Calu3 (cell line): ENCODE measurements at regions not wholly inside any gene's neighbourhood (a gene's known extent, or its start where the extent isn't known, plus 50 kb on each side); places are given as distances from the start of the nearest gene placed in this dataset.

Experiments used
- BruUV-seq: library from RNA; stranded (reverse); fragments of 400-500 nt; replicated peaks from 2 replicates; lab custom pipeline; 2021; lab: Mats Ljungman, UMichigan
- CTCF ChIA-PET: fragments of 300-600 bp; sonication (Branson Sonifier 250); formaldehyde crosslinking; loops from one replicate; lab custom pipeline; 2022; ENCODE audit warnings: antibody characterized with exemption; lab: Charles Lee
- DNase-seq: peaks from one replicate; pipeline ENCODE4 v3.0.0; 2022
- H3K27ac Mint-ChIP-seq: one replicate; pipeline ENCODE4 v1.8.0; 2022; ENCODE audit warnings: mixed read lengths; ENCODE audit not compliant: unreplicated experiment
- H3K27me3 Mint-ChIP-seq: one replicate; pipeline ENCODE4 v1.8.0; 2022; ENCODE audit warnings: mixed read lengths; ENCODE audit not compliant: unreplicated experiment
- H3K36me3 Mint-ChIP-seq: one replicate; pipeline ENCODE4 v1.8.0; 2022; ENCODE audit warnings: mild to moderate bottlenecking, moderate library complexity, mixed read lengths; ENCODE audit not compliant: insufficient read depth, unreplicated experiment
- H3K4me1 Mint-ChIP-seq: one replicate; pipeline ENCODE4 v1.8.0; 2022; ENCODE audit warnings: mild to moderate bottlenecking, low read depth, mixed read lengths; ENCODE audit not compliant: unreplicated experiment
- H3K4me3 Mint-ChIP-seq: one replicate; pipeline ENCODE4 v1.8.0; 2022; ENCODE audit warnings: mild to moderate bottlenecking, low read depth, moderate library complexity, mixed read lengths; ENCODE audit not compliant: unreplicated experiment
- H3K9me3 Mint-ChIP-seq: one replicate; pipeline ENCODE4 v1.8.0; 2022; ENCODE audit warnings: low read depth, mixed read lengths; ENCODE audit not compliant: unreplicated experiment
- intact Hi-C: fragments of 100-400 bp; cut with micrococcal nuclease; formaldehyde crosslinking; loops from one replicate; pipeline ENCODE4 v1.10.0; 2022; ENCODE audit not compliant: unreplicated experiment
- TF ChIP-seq, protein P1 (sequence below): fragments of 200-600 bp; IDR thresholded peaks from one replicate; pipeline ENCODE4 v1.8.0; 2022; ENCODE audit warnings: antibody characterized with exemption; ENCODE audit not compliant: unreplicated experiment

DNA sequence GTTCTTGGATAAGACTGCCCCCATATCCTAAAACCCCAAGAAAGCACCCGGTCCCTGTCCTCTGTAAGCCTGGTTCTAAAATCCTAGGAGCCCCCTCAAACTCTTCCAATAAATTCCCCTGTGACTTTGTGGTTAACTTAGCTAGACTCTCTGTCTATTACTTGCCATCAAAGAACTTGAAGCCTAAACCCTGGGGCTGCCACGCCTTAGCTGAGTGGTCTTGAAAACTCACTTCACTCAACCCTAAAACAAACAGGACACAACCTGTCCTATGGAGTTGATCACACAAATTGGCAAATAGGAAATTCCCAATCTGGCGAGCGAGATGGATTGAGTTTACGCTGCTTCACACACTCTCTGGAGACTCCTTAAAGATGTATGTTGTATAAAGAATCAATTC lies 191.4 kb upstream of the SVIL start:
- TF ChIP-seq, protein P1, sequence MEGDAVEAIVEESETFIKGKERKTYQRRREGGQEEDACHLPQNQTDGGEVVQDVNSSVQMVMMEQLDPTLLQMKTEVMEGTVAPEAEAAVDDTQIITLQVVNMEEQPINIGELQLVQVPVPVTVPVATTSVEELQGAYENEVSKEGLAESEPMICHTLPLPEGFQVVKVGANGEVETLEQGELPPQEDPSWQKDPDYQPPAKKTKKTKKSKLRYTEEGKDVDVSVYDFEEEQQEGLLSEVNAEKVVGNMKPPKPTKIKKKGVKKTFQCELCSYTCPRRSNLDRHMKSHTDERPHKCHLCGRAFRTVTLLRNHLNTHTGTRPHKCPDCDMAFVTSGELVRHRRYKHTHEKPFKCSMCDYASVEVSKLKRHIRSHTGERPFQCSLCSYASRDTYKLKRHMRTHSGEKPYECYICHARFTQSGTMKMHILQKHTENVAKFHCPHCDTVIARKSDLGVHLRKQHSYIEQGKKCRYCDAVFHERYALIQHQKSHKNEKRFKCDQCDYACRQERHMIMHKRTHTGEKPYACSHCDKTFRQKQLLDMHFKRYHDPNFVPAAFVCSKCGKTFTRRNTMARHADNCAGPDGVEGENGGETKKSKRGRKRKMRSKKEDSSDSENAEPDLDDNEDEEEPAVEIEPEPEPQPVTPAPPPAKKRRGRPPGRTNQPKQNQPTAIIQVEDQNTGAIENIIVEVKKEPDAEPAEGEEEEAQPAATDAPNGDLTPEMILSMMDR: no peak
- CTCF ChIA-PET: interaction anchor here (0.7 to 1.7 kb wide), 2 partner anchors 10 to 1016 kb away, joined by 4 read pairs; no protein-coding TSS in a partner anchor
- no peaks in the 10 kb centered on the region for H3K9me3 Mint-ChIP-seq
- BruUV-seq: no TSS peak
- H3K4me1 Mint-ChIP-seq: peaks cover 18% of the 10 kb centered on the region
- no peak overlapping the region for H3K4me3 Mint-ChIP-seq
- H3K27me3 Mint-ChIP-seq: no peaks in the 10 kb centered on the region
- intact Hi-C loops: no loop called here
- H3K27ac Mint-ChIP-seq: no peak overlapping the region
- no peaks in the 10 kb centered on the region for H3K36me3 Mint-ChIP-seq
- DNase-seq: no peak

DNA sequence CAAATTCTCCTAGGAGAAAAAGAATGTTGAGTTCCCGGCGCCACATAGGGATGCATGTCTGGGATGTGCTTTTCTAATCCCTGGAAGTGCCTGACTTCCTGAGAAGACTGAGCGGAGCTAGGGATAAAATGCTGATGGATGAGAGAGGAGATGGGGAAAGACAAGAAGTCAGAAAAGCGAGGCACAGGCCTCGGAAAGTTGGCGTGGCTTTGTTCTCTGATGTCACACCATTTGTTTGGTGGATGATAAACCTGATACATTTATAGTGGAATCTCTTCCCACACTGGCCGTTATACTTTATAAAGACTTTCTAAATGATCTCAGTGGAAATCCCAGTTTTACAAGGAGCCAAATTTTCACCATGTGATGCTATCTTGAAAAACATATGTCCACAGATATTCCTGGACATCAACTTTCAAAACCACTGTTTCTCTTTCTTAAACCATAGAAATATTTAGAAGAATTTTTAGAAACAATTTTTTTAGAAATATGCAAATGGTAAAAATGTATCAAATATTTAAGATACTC lies 188.8 kb upstream of the SVIL start:
- no peak overlapping the region for H3K27ac Mint-ChIP-seq
- no TSS peak for BruUV-seq
- CTCF ChIA-PET: interaction anchor here (0.7 kb wide), 1 partner anchor 33 kb away, joined by 7 read pairs; no protein-coding TSS in a partner anchor
- H3K4me1 Mint-ChIP-seq: peaks cover 18% of the 10 kb centered on the region
- H3K4me3 Mint-ChIP-seq: no peak overlapping the region
- intact Hi-C loops: no loop called here
- no peaks in the 10 kb centered on the region for H3K36me3 Mint-ChIP-seq
- DNase-seq: no peak
- TF ChIP-seq, protein P1: no peak
- H3K27me3 Mint-ChIP-seq: no peaks in the 10 kb centered on the region
- H3K9me3 Mint-ChIP-seq: no peaks in the 10 kb centered on the region

DNA sequence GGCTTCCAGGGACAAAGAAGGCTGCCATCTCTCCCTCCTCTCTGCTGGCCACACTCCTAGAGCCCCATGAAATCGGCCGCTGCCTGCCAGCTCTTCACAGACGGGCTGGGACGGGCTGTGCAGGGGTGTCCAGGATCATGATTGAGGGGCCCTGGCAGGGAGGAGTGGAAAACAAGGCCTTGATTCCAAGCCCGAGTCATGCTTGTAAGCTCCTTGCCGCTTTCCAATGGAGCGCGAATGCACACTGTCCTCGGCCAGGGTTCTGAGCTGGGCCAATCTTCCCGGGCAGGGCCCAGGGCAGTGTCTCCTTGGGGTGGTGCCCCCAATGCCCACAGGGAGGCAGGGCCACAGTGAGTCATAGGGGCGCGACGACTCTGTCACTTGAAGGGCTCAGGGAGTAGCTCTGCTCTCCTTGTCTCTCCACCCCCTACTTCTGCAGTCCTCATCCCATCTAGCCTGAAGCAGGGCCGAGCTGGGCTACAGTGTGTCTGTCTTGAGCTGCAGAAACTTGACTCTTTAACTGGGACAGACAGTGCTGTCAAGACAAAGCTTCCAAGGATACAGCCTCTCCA lies 186.2 kb upstream of the SVIL start:
- no peak overlapping the region for H3K4me3 Mint-ChIP-seq
- H3K27ac Mint-ChIP-seq: no peak overlapping the region
- H3K36me3 Mint-ChIP-seq: no peaks in the 10 kb centered on the region
- CTCF ChIA-PET: interaction anchor here (0.7 kb wide), 1 partner anchor 1562 kb away, joined by 6 read pairs; no protein-coding TSS in a partner anchor
- peaks cover 13% of the 10 kb centered on the region for H3K4me1 Mint-ChIP-seq
- TF ChIP-seq, protein P1: no peak
- no peaks in the 10 kb centered on the region for H3K27me3 Mint-ChIP-seq
- DNase-seq: no peak
- intact Hi-C loops: no loop called here
- H3K9me3 Mint-ChIP-seq: no peaks in the 10 kb centered on the region
- BruUV-seq: no TSS peak

DNA sequence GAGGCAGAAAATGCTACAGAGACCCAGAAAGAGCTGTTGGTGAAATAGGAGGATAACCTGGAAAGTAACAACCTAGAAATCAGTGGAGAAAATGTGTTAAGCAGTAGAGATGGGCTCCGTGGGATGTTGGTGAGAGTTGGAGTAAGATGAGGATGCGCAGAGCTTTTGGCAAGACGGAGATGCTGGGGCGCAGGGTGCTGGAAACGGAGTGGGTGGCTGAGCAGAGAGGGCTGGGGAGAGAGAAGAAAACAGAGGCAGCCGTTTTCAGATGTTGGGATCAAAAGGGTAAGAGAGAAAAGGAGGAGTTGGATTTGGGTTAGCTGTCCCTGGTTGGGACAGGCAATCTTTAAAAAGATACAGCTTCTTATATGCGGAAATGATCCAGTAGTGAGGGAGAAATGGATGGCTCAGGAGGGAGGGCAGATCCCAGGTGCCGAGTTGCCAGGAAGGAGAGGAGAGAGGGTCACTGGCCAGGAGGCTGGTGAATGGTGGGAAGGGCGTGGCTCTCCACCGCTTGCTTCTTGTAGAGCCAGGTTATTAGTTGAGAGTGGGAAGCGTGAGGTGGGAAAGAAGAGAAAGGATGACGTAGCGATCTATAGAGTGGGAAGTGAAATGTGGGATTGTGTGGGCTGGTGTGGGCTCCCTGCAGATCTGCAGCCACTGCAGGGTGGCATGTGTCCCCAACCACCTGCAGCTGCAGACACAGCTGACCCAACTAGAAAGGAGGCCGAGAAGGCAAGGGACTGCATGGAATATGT lies 182.2 kb upstream of the SVIL start:
- Mint-ChIP-seq H3K36me3 (no peaks in the 10 kb centered on the region), H3K27me3 (no peaks in the 10 kb centered on the region), H3K4me3 (no peak overlapping the region), H3K4me1 (peaks cover 17% of the 10 kb centered on the region), H3K27ac (no peak overlapping the region), H3K9me3 (no peaks in the 10 kb centered on the region)
- CTCF ChIA-PET: interaction anchor here (0.6 to 1.7 kb wide), 2 partner anchors 9 to 469 kb away, joined by 3 to 4 read pairs; no protein-coding TSS in a partner anchor
- TF ChIP-seq, protein P1: no peak
- DNase-seq: no peak
- intact Hi-C loops: no loop called here
- BruUV-seq: no TSS peak
